ENCODE measurements at regions not wholly inside any gene's neighbourhood (a gene's known extent, or its start where the extent isn't known, plus 50 kb on each side); places are given as distances from the start of the nearest gene placed in this dataset.

GRCh38 chr11:96447208-96448110 is 57.6 kb downstream of the JRKL start:
- no peak for DNase-seq (ENCODE audit: low read depth)
- Histone ChIP-seq H3K27me3 (ENCODE audit: control insufficient read depth, insufficient read depth, low read length) (no peaks in the 10 kb centered on the region), H3K36me3 (ENCODE audit: control insufficient read depth, insufficient read depth, low read length) (no peaks in the 10 kb centered on the region), H3K4me3 (ENCODE audit: low read depth, low read length) (no peak overlapping the region)
- TF ChIP-seq, protein P1, sequence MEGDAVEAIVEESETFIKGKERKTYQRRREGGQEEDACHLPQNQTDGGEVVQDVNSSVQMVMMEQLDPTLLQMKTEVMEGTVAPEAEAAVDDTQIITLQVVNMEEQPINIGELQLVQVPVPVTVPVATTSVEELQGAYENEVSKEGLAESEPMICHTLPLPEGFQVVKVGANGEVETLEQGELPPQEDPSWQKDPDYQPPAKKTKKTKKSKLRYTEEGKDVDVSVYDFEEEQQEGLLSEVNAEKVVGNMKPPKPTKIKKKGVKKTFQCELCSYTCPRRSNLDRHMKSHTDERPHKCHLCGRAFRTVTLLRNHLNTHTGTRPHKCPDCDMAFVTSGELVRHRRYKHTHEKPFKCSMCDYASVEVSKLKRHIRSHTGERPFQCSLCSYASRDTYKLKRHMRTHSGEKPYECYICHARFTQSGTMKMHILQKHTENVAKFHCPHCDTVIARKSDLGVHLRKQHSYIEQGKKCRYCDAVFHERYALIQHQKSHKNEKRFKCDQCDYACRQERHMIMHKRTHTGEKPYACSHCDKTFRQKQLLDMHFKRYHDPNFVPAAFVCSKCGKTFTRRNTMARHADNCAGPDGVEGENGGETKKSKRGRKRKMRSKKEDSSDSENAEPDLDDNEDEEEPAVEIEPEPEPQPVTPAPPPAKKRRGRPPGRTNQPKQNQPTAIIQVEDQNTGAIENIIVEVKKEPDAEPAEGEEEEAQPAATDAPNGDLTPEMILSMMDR (IDR thresholded peaks at IDR 0.05; ENCODE audit: insufficient read depth, low read length, poor library complexity, severe bottlenecking), result no peak

DNA sequence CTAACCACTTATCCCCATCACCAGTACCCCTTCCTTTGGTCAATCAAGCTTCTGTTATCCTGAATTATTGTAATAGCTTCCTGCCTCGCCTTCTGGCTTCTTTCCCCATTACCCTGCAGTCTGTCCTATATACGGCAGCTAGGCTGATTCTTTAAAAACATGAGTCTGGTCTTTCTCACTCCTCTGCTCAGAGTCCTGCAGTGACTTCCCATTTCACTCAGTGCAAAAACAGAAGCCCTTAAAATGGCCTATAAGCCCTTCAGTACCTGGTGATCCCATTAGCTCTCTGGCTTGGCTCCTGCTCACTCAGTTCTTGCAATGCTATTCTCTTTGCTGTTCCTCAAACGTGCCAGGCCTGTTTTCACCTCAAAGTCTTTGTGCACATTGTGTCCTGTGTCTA is 58.4 kb downstream of the JRKL start:
- TF ChIP-seq, protein P1 (IDR thresholded peaks at IDR 0.05; ENCODE audit: insufficient read depth, low read length, poor library complexity, severe bottlenecking), result no peak
- DNase-seq (ENCODE audit: low read depth), result no peak
- H3K4me3 ChIP-seq (ENCODE audit: low read depth, low read length), result no peak overlapping the region
- no peaks in the 10 kb centered on the region for H3K36me3 ChIP-seq (ENCODE audit: control insufficient read depth, insufficient read depth, low read length)
- H3K27me3 ChIP-seq (ENCODE audit: control insufficient read depth, insufficient read depth, low read length), result no peaks in the 10 kb centered on the region

GRCh38 chr11:96456111-96456510 is 66.3 kb downstream of the JRKL start:
- TF ChIP-seq, protein P1 (IDR thresholded peaks at IDR 0.05; ENCODE audit: insufficient read depth, low read length, poor library complexity, severe bottlenecking), result no peak
- H3K4me3 ChIP-seq (ENCODE audit: low read depth, low read length), result no peak overlapping the region
- H3K27me3 ChIP-seq (ENCODE audit: control insufficient read depth, insufficient read depth, low read length), result no peaks in the 10 kb centered on the region
- H3K36me3 ChIP-seq (ENCODE audit: control insufficient read depth, insufficient read depth, low read length), result no peaks in the 10 kb centered on the region
- DNase-seq (ENCODE audit: low read depth), result no peak

GRCh38 chr11:96459751-96460150 is 69.9 kb downstream of the JRKL start:
- DNase-seq (ENCODE audit: low read depth), result no peak
- Histone ChIP-seq H3K27me3 (ENCODE audit: control insufficient read depth, insufficient read depth, low read length) (no peaks in the 10 kb centered on the region), H3K36me3 (ENCODE audit: control insufficient read depth, insufficient read depth, low read length) (no peaks in the 10 kb centered on the region), H3K4me3 (ENCODE audit: low read depth, low read length) (no peak overlapping the region)
- TF ChIP-seq, protein P1 (IDR thresholded peaks at IDR 0.05; ENCODE audit: insufficient read depth, low read length, poor library complexity, severe bottlenecking), result no peak

- no peak for DNase-seq (ENCODE audit: low read depth)
- no peak overlapping the region for H3K4me3 ChIP-seq (ENCODE audit: low read depth, low read length)
- TF ChIP-seq, protein P1 (IDR thresholded peaks at IDR 0.05; ENCODE audit: insufficient read depth, low read length, poor library complexity, severe bottlenecking), result no peak
- H3K36me3 ChIP-seq (ENCODE audit: control insufficient read depth, insufficient read depth, low read length), result no peaks in the 10 kb centered on the region
- no peaks in the 10 kb centered on the region for H3K27me3 ChIP-seq (ENCODE audit: control insufficient read depth, insufficient read depth, low read length)
Measured at GRCh38 chr11:96461871-96462270, 72.1 kb downstream of the JRKL start.
